ENCODE measurements at regions not wholly inside any gene's neighbourhood (a gene's known extent, or its start where the extent isn't known, plus 50 kb on each side); places are given as distances from the start of the nearest gene placed in this dataset.
"Not testable (repeated sequence)": the region's sequence is repeated elsewhere in the genome, so short reads cannot be mapped to it uniquely, and the experiment has no call there.

- no peak for DNase-seq (ENCODE audit: low spot score)
Measured at GRCh38 chr4:154164931-154165839, 326.4 kb downstream of the DCHS2 start.

GRCh38 chr4:154160519-154161301 is 330.9 kb downstream of the DCHS2 start:
- no peak for DNase-seq (ENCODE audit: low spot score)

- no peak for DNase-seq (ENCODE audit: low spot score)
Measured at GRCh38 chr4:154158361-154159155, 333.0 kb downstream of the DCHS2 start.

- DNase-seq (ENCODE audit: low spot score) = no peak
Measured at GRCh38 chr4:154152546-154152945, 339.1 kb downstream of the DCHS2 start.

GRCh38 chr4:154149236-154149635 is 342.4 kb downstream of the DCHS2 start:
- DNase-seq (ENCODE audit: low spot score) = not testable (repeated sequence)

- DNase-seq (ENCODE audit: low spot score) = no peak
Measured at GRCh38 chr4:154143720-154144119, 347.9 kb downstream of the DCHS2 start.

- no peak for DNase-seq (ENCODE audit: low spot score)
Measured at GRCh38 chr4:154142664-154143063, 348.9 kb downstream of the DCHS2 start.

GRCh38 chr4:154140869-154141268 is 350.7 kb downstream of the DCHS2 start:
- no peak for DNase-seq (ENCODE audit: low spot score)

GRCh38 chr4:154137320-154137905 is 348.5 kb upstream of the SFRP2 start:
- DNase-seq (ENCODE audit: low spot score) = no peak

GRCh38 chr4:154135576-154135975 is 346.7 kb upstream of the SFRP2 start:
- no peak for DNase-seq (ENCODE audit: low spot score)

- no peak for DNase-seq (ENCODE audit: low spot score)
Measured at GRCh38 chr4:154132406-154132805, 343.5 kb upstream of the SFRP2 start.

- DNase-seq (ENCODE audit: low spot score) = no peak
Measured at GRCh38 chr4:154126276-154126675, 337.4 kb upstream of the SFRP2 start.

- DNase-seq (ENCODE audit: low spot score) = no peak
Measured at GRCh38 chr4:154125340-154125739, 336.5 kb upstream of the SFRP2 start.

- no peak for DNase-seq (ENCODE audit: low spot score)
Measured at GRCh38 chr4:154124539-154125255, 335.8 kb upstream of the SFRP2 start.

- DNase-seq (ENCODE audit: low spot score) = no peak
Measured at GRCh38 chr4:154123897-154124296, 335.0 kb upstream of the SFRP2 start.

GRCh38 chr4:154120690-154121345 is 331.9 kb upstream of the SFRP2 start:
- DNase-seq (ENCODE audit: low spot score) = no peak

GRCh38 chr4:154120006-154120676 is 331.3 kb upstream of the SFRP2 start:
- DNase-seq (ENCODE audit: low spot score) = no peak

- DNase-seq (ENCODE audit: low spot score) = no peak
Measured at GRCh38 chr4:154119317-154119716, 330.4 kb upstream of the SFRP2 start.

GRCh38 chr4:154117726-154118125 is 328.8 kb upstream of the SFRP2 start:
- not testable (repeated sequence) for DNase-seq (ENCODE audit: low spot score)

GRCh38 chr4:154107337-154107736 is 318.5 kb upstream of the SFRP2 start:
- DNase-seq (ENCODE audit: low spot score) = no peak
